Inflammatory macrophage treated with lipopolysaccharide for 4 hours (primary cell): ENCODE measurements at regions not wholly inside any gene's neighbourhood (a gene's known extent, or its start where the extent isn't known, plus 50 kb on each side); places are given as distances from the start of the nearest gene placed in this dataset.
"Not testable (repeated sequence)": the region's sequence is repeated elsewhere in the genome, so short reads cannot be mapped to it uniquely, and the experiment has no call there.

ENCODE experiments used
- DNase-seq: peaks from one replicate; pipeline ENCODE4 v3.0.0-alpha.2; 2020

DNA sequence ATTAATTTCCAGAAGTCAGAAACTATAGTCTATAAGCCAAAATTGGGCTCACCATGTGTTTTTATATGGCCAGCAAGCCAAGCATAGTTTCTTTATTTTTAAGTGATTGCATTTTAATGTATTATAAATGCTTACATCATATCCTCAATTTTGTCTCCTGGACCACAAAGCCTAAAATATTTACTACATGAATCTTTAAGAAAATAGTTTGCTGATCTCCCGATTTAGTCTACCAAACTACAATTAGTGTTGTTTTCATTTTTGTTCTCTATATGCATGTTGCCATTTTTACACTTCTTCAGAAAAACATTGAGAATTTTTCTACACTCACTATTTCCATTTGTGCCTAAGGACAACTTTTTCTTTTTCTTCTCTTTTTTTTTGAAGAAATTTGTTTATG is 954.5 kb upstream of the ADAMTS5 start:
- DNase-seq, result not testable (repeated sequence)

DNA sequence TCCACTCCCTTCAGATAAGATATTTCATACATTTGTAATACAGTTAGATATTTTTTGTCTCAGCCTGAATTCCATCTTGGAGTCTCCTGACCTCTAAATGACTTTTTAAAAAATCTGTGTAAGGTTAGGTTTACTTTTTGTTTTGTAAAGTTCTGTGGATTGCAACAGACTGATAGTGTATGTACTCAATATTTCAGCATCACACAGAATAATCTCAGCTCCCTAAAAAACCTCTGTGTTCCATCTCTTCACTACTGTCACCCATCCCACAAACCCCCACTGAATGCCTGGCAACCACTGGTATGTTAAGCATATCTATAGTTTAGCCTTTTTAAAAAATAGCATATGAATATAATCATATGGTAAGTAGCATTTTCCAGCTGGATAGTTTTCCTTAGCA is 951.1 kb upstream of the ADAMTS5 start:
- not testable (repeated sequence) for DNase-seq

DNA sequence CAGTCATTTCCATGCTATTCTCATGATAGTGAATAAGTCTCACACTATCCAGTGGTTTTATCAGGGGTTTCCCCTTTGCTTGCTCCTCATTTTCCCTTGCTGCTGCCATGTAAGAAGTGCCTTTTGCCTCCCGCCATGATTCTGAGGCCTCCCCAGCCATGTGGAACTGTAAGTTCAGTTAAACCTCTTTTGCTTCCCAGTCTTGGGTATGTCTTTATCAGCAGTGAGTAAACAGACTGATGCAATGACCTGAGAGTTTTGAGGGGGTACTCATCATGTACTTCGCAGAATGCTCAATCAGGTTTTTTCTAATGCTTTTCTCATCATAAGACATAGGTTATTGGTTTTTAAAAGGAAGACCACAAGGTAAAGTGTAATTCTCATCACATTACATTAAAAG is 949.4 kb upstream of the ADAMTS5 start:
- not testable (repeated sequence) for DNase-seq

DNA sequence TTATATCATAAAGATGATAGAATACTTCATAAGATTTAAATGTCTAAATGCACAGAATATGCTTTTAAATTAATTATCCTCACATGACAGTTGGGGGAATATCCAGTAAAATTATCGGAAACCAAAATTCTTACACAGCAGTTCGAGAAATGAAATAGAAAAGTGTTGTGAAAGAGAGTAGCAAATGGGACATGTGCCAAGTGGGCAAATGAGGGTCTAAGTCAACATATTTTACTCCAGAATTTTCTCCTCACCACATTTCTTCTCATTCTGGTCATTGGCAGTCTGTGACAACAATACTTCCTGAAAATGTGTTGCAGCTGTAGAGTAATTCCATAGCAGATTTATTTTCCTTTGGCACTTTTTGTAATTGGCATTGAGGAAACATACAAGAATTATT is 945.2 kb upstream of the ADAMTS5 start:
- not testable (repeated sequence) for DNase-seq

- DNase-seq, result not testable (repeated sequence)
These were observed 942.6 kb upstream of the ADAMTS5 start for GRCh38 chr21:27909487-27909886.

GRCh38 chr21:27908816-27909215 is 941.9 kb upstream of the ADAMTS5 start:
- not testable (repeated sequence) for DNase-seq

- not testable (repeated sequence) for DNase-seq
These were observed 936.0 kb upstream of the ADAMTS5 start for GRCh38 chr21:27902904-27903303.

DNA sequence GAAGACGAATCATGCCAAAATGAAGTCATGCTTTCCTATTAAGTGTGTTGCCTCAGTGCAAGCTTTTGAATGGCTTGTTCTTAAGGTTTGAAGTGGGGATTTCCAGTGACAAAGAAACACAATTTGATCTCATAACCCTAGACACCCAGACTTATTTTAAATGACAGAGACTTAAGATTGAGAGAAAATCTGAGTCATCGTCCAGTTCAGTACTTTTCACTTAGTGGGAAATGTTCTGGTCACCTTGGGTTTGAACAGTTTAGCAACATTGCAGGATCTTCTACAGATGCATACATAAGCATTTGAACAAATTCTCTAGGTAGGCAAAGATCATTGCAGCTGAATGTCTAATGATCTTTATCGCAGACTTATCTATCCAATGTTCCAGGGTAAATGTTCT is 926.7 kb upstream of the ADAMTS5 start:
- DNase-seq, result not testable (repeated sequence)

DNA sequence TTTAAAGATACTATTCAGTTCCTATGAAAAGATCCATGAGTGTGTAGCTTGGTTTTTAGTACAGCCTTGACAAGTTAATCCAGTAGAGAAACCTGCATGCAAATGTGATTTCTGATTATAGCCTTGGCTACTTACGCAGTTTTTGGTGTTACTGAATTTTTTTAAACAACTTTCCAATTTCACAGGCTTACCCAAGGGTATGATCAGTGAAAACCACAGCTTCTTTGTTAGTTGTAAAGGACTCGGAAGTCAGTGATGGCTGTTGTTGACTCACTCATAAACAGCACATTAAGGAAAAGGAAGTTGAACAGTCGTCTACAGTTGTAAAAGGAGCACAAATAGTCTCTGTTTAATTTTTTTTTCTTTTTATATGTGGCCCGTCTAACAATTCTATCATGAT is 924.6 kb upstream of the ADAMTS5 start:
- not testable (repeated sequence) for DNase-seq

DNA sequence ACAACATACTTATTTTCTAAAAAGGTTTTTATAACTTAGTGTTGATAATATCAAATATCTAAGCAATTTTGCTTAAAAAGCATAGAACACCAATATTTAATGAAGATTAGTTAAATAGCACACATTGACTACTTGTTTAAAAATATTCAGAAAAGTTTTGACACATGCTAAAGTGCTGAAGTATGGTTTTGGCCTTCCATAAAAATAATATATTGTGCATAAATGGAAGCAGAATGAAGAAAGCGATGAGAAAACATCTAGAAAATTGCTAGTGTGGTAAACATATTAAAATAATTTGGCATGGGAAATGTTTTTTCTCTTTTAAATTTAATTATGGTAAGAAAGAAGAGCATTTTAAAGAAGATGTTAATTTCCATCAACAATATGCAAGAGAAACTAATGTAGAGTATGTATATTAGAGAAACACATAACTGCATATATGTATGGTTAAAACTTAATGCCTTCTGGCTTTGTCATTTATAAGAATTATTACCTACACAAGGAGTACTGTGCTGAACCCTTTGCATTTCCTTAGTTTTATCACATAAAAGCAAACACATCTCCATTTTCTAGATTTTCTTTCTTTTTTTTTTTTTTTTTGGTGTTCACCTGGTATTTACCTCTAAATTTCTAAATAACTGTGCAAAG is 921.0 kb upstream of the ADAMTS5 start:
- not testable (repeated sequence) for DNase-seq

- DNase-seq, result no peak
These were observed 918.4 kb upstream of the ADAMTS5 start for GRCh38 chr21:27885296-27885711.

DNA sequence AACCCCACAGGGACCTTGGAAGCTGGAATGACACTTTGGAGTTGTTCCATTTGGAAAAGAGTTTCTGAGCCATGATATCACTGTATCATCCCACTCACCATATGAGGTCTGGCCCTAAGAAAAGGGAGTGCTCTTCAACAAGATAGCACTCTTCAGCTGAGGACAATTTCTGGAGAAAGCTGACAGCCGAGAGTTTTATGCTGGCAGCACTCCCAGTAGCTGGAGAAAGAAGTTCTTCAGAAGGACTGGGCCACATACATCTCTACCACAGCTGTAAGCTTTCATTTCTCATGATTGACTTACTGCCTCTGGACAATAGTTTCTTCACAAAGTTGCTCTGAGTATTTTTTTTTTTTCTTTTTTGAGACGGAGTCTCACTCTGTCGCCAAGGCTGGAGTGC is 914.4 kb upstream of the ADAMTS5 start:
- not testable (repeated sequence) for DNase-seq

DNA sequence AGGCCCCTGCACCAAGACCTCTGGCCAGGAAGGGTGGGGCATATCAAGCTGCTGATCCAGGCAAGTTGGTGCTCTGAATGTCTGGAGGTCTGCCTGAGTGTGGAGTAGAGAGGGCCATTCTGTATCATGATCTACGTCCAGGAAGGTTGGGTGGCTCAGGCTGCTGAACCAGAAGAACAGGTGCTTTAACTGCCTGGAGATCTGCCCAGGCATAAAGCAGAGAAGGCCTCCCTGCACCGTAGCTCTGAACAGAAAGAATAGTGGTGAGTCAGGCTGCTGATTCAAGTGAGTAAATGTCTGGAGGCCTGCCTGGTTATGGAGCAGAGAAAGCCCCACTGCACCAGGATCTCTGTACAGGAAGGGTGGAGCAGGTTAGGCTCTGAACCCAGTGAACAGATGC is 905.5 kb upstream of the ADAMTS5 start:
- not testable (repeated sequence) for DNase-seq

DNA sequence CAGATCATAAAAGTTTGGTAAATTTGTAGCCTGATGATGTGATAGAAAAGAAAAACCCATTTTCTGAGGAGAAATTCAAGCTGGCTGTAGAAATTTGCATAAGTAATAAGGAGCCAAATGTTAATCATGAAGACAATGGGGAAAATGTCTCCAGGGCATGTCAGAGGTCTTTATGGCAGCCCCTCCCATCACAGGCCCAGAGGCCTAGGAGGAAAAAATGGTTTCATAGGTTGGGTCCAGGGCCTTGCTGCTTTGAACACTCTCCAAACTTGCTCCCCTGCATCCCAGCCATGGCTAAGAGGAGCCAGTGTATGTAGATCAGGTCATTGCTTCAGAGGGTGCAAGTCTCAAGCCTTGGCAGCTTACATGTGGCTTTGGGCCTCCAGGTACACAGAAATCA is 903.9 kb upstream of the ADAMTS5 start:
- DNase-seq, result not testable (repeated sequence)

GRCh38 chr21:27860314-27860955 is 893.5 kb upstream of the ADAMTS5 start:
- not testable (repeated sequence) for DNase-seq

- not testable (repeated sequence) for DNase-seq
These were observed 891.4 kb upstream of the ADAMTS5 start for GRCh38 chr21:27858053-27858825.

DNA sequence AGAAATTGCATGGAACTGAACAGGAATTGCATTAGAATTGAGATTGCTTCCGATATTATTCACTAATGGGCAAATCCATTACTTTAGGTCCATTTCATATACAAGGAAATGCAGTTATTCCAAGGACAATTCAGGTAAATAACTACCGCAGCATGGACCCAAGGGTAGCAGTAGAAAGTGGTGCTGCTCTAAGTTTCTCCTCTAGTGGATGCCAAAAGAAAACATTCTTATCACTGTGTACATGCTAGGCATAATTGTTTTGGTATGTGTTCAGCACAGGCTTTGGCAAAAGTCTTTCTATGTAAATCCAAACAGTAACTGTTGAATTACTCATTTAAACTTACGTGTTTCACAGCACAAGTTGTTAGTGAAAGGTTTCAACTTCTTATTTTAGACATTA is 890.1 kb upstream of the ADAMTS5 start:
- not testable (repeated sequence) for DNase-seq

DNA sequence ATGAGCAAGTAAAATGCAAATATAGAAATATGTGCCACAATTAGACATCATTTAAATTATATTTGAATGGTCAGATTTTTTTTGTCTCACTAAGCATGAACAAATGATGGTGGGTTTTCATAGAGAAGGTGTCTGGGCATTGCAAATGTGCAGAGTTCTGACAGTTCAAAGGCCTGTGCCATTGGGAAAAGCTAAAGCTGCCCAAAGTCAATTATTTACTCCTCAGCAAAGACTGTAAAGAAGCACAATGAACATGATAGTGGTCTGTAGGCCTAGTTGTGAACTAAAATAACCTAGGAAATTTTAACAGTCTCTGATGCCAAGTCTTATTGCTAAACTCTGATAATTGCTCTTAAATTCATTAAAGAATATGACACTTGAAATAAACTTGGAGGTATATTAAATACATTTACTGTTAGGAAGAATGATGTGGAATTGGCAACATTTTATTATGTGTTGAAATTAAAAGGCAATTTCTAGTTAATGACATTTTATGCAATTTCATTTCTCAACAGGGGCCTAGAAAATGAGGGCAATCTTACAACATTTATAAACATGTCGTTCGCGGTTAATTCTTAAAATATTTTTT is 874.3 kb upstream of the ADAMTS5 start:
- no peak for DNase-seq

GRCh38 chr21:27840262-27840661 is 873.4 kb upstream of the ADAMTS5 start:
- DNase-seq, result no peak

- DNase-seq, result no peak
These were observed 872.7 kb upstream of the ADAMTS5 start for GRCh38 chr21:27839512-27840115.

DNA sequence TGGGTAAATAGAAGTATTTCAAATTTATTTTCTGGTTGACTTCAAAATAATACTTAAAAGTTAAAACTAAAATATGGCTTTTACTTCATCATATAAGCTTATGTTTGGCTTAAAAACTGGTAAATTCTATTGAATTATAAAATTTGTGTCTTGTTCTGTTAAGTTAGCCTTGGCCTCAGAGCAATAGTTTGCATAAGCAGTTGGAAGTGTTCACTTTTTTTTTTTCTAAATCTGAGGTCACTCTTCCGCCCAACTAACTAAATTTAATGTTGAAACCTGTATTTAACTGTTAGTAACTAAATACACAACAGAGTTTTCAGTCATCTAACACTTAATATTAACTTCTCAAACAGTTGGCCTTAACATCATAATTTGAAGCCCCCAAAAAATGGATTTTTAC is 871.7 kb upstream of the ADAMTS5 start:
- DNase-seq, result no peak

DNA sequence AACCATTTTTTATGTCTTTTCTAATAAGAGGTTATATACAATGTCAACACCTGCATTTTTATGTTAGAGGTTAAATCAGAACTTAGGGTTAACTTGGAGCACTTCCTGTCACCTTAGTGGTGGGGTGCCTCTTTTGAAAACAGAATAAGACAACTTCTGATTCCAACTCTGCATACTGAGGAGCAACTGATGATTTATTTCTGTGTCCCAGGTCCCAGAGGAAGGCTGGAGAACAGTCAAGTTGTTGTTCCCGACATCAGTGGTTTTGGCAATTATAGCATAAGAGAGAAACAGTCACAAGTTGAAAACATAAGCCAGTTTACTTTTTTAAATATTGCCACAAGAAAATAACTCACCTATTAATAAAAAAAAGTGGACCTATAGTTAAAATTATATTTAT is 871.0 kb upstream of the ADAMTS5 start:
- no peak for DNase-seq

GRCh38 chr21:27833298-27833697 is 866.4 kb upstream of the ADAMTS5 start:
- DNase-seq, result no peak
